A673 (cell line): ENCODE measurements at regions not wholly inside any gene's neighbourhood (a gene's known extent, or its start where the extent isn't known, plus 50 kb on each side); places are given as distances from the start of the nearest gene placed in this dataset.

ENCODE experiments used
- BruUV-seq: library from RNA; stranded (reverse); fragments of 400-500 nt; replicated peaks from 2 replicates; lab custom pipeline; 2021; lab: Mats Ljungman, UMichigan
- CTCF ChIA-PET: fragments of 300-600 bp; sonication (Branson Sonifier 250); formaldehyde crosslinking; loops from one replicate; lab custom pipeline; 2022; ENCODE audit warnings: antibody characterized with exemption; lab: Charles Lee
- POLR2A ChIA-PET: fragments of 300-600 bp; sonication (Branson Sonifier 250); formaldehyde crosslinking; loops from one replicate; lab custom pipeline; 2022; ENCODE audit warnings: antibody characterized with exemption; ENCODE audit not compliant: low non-redundant PET; lab: Charles Lee
- DNase-seq: peaks from one replicate; pipeline ENCODE4 v3.0.0-alpha.2; 2015; ENCODE audit warnings: low spot score
- H3K27ac ChIP-seq: fragments of 200-600 bp; sonication (generic); 2 replicates; pipeline ENCODE4 v1.5.1; 2016; ENCODE audit warnings: mixed run types, low read depth, mild to moderate bottlenecking, mixed read lengths, antibody characterized with exemption, low read length; ENCODE audit not compliant: poor library complexity, severe bottlenecking
- H3K27me3 ChIP-seq: fragments of 200-600 bp; sonication (generic); replicated peaks from 2 replicates; pipeline ENCODE4 v1.6.1; 2017; ENCODE audit warnings: mixed run types, low read depth, mild to moderate bottlenecking, mixed read lengths, antibody characterized with exemption, low read length; ENCODE audit not compliant: insufficient read depth, poor library complexity
- H3K36me3 ChIP-seq: fragments of 200-600 bp; sonication (generic); 2 replicates; pipeline ENCODE4 v1.6.1; 2016; ENCODE audit warnings: mixed run types, mild to moderate bottlenecking, mixed read lengths, antibody characterized with exemption, low read length; ENCODE audit not compliant: insufficient read depth, poor library complexity, severe bottlenecking
- H3K4me1 ChIP-seq: fragments of 200-600 bp; sonication (generic); 2 replicates; pipeline ENCODE4 v1.6.1; 2017; ENCODE audit warnings: mixed run types, mild to moderate bottlenecking, mixed read lengths, antibody characterized with exemption, low read length; ENCODE audit not compliant: insufficient read depth, poor library complexity, severe bottlenecking
- H3K4me3 ChIP-seq: fragments of 200-600 bp; sonication (generic); 2 replicates; pipeline ENCODE4 v1.5.1; 2016; ENCODE audit warnings: low read depth, mixed run types, mild to moderate bottlenecking, mixed read lengths, low read length; ENCODE audit not compliant: poor library complexity, severe bottlenecking
- H3K9me3 ChIP-seq: fragments of 200-600 bp; sonication (generic); 2 replicates; pipeline ENCODE4 v1.6.1; 2016; ENCODE audit warnings: mixed run types, low read depth, mild to moderate bottlenecking, mixed read lengths, antibody characterized with exemption, low read length; ENCODE audit not compliant: poor library complexity, severe bottlenecking
- EZH2 ChIP-seq: fragments of 200-600 bp; sonication (generic); IDR thresholded peaks from 2 replicates; pipeline ENCODE4 v1.6.1; 2017; ENCODE audit warnings: borderline replicate concordance, low read depth, mild to moderate bottlenecking, mixed read lengths, antibody characterized with exemption, low read length; ENCODE audit not compliant: poor library complexity, severe bottlenecking
- intact Hi-C: fragments of 100-400 bp; cut with micrococcal nuclease; formaldehyde crosslinking; loops from one replicate; pipeline ENCODE4 v1.10.0; 2022; ENCODE audit not compliant: unreplicated experiment
- TF ChIP-seq, protein P1 (sequence below): fragments of 300-800, 200-600 bp; sonication (generic); conservative IDR thresholded peaks from 2 replicates; pipeline ENCODE4 v1.5.1; 2017; ENCODE audit warnings: low read depth, mild to moderate bottlenecking, antibody characterized with exemption, low read length, moderate library complexity, mixed read lengths

DNA sequence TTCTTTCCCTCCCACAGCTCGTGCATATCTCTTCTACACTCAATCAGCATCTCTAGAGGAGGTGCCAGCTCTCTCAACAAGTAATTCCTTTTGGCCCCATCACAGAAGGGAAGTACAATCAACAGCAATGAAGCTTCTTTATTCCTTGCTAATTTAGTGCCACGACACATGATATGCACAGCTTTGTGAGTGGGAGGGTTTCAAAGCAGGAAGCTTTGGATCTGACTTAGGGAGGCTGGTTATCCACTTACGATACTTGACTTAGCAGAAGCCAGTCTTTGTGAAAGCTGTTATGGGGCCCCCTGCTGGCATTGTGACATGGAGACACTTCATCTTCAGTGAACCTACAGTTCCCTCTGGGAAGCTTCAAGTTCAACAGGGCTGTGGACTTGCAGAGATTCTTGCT, 81.0 kb downstream of the TMEM100 start:
- Histone ChIP-seq H3K4me1 (peaks cover 23% of the 10 kb centered on the region), H3K27me3 (no peaks in the 10 kb centered on the region), H3K36me3 (no peaks in the 10 kb centered on the region), H3K9me3 (no peaks in the 10 kb centered on the region), H3K27ac (no peak overlapping the region), H3K4me3 (no peak overlapping the region)
- ChIA-PET CTCF (interaction anchor here (0.6 to 1.5 kb wide), 4 partner anchors 18 to 128 kb away, joined by 3 to 7 read pairs (median 3); no protein-coding TSS in a partner anchor), POLR2A (no interaction called here)
- TF ChIP-seq EZH2, result no peak
- TF ChIP-seq, protein P1, sequence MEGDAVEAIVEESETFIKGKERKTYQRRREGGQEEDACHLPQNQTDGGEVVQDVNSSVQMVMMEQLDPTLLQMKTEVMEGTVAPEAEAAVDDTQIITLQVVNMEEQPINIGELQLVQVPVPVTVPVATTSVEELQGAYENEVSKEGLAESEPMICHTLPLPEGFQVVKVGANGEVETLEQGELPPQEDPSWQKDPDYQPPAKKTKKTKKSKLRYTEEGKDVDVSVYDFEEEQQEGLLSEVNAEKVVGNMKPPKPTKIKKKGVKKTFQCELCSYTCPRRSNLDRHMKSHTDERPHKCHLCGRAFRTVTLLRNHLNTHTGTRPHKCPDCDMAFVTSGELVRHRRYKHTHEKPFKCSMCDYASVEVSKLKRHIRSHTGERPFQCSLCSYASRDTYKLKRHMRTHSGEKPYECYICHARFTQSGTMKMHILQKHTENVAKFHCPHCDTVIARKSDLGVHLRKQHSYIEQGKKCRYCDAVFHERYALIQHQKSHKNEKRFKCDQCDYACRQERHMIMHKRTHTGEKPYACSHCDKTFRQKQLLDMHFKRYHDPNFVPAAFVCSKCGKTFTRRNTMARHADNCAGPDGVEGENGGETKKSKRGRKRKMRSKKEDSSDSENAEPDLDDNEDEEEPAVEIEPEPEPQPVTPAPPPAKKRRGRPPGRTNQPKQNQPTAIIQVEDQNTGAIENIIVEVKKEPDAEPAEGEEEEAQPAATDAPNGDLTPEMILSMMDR, result peak; percentile 77
- DNase-seq, result peak; percentile 92
- BruUV-seq, result no TSS peak
- intact Hi-C loops, result loop anchor here (2.0 kb wide), 1 partner anchor 115 kb away; no protein-coding TSS in a partner anchor

DNA sequence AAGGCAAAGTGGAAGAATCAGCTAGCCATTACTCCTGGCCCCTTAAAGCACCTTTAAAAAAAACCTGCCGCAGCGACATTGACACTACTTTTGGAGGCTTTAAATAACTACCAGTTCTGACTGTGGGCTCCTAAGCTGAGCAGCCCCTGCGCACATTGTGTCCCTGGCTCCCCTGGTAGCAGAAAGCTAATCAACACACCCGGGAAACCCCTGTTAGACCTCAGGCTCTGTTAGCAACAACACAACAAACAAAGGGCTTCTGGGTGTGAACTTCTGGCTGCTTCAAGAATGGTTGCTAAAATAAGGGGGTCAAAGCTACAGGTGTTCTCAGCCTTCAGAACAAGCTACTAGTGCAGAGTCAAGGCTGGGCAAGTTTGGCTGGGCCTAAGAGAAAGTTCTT, 83.6 kb downstream of the TMEM100 start:
- ChIA-PET CTCF (no interaction called here), POLR2A (no interaction called here)
- no peaks in the 10 kb centered on the region for H3K36me3 ChIP-seq
- TF ChIP-seq EZH2, result no peak
- TF ChIP-seq, protein P1, result no peak
- H3K4me3 ChIP-seq, result no peak overlapping the region
- no peaks in the 10 kb centered on the region for H3K27me3 ChIP-seq
- BruUV-seq, result no TSS peak
- H3K27ac ChIP-seq, result no peak overlapping the region
- intact Hi-C loops, result no loop called here
- no peak for DNase-seq
- H3K4me1 ChIP-seq, result peaks cover 27% of the 10 kb centered on the region
- no peaks in the 10 kb centered on the region for H3K9me3 ChIP-seq

DNA sequence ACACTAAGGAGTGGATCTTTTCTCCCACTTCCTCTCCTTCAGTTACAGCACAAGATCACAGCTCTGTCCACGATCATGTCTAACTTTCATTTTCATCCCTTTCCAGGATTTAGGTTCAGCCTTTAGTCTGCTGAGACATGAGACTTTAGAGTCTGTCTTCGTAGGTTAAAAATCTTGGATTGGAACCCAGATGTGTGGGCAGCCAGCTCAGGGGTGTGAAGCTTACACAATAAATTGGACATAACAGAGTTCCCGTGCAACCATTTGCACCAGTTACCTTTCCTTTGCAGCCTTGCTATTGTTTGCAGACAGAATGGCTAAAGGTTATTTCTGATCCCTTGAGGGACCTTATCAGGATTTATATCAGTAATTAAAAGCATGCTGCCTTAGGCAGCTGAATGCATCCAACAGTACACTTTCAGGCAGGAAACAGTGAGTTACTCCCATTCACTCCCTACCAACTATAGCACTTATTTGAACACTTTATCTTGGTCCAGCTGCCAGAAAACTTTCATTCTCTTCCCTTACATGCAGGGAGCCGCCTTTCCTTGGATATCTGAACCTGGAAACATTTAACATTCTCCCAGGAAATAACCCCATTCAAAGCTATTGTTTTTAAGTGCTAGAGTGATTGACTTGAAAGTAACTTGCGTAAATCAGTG, 87.3 kb downstream of the TMEM100 start:
- no peaks in the 10 kb centered on the region for H3K36me3 ChIP-seq
- peaks cover 4% of the 10 kb centered on the region for H3K4me1 ChIP-seq
- CTCF ChIA-PET, result no interaction called here
- POLR2A ChIA-PET, result no interaction called here
- no peak for DNase-seq
- H3K4me3 ChIP-seq, result no peak overlapping the region
- H3K27me3 ChIP-seq, result no peaks in the 10 kb centered on the region
- H3K9me3 ChIP-seq, result no peaks in the 10 kb centered on the region
- TF ChIP-seq EZH2, result no peak
- TF ChIP-seq, protein P1, result no peak
- H3K27ac ChIP-seq, result no peak overlapping the region
- BruUV-seq, result no TSS peak
- intact Hi-C loops, result no loop called here
